NCI-H345 (cell line): ENCODE measurements at regions not wholly inside any gene's neighbourhood (a gene's known extent, or its start where the extent isn't known, plus 50 kb on each side); places are given as distances from the start of the nearest gene placed in this dataset.

Experiments
- DNase-seq: peaks from one replicate; lab custom pipeline; 2025; lab: John Stamatoyannopoulos, UW

DNA sequence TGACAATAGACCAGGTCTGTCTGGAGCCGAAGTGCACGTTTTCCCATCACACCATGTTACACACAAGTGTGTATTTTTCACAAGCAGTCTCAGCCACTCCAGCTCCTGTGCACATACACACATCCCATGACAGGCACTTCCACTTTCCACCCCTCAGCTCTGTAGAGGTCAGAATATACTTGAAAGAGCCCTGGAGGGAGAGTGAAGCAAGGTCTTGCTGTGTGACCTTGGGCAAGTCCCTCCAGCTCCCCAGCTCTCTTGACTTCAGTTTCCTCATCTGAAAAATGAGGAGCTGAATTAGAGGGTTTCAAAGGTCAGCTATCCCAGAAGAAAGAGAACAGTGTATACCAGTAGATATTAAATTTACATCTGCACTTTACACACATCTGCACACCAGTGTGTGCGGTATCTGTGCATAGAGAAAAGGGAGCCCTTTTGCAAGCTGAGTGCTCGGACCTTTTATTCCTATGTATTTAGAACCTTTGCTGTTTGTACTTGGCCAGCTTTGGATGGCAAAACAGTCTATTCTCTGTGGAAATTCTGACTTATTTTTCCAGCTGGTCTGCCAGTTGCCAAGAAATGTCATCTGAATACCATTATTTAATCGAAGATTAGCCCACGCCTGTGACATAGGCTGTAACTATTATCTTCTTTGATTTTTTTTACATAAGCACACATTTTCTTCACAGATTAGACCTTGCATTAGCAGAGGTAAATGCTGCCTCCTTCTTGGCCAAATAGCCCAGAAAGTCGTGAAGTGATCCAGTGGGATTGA, 528.0 kb downstream of the BNC2 start:
- no peak for DNase-seq

DNA sequence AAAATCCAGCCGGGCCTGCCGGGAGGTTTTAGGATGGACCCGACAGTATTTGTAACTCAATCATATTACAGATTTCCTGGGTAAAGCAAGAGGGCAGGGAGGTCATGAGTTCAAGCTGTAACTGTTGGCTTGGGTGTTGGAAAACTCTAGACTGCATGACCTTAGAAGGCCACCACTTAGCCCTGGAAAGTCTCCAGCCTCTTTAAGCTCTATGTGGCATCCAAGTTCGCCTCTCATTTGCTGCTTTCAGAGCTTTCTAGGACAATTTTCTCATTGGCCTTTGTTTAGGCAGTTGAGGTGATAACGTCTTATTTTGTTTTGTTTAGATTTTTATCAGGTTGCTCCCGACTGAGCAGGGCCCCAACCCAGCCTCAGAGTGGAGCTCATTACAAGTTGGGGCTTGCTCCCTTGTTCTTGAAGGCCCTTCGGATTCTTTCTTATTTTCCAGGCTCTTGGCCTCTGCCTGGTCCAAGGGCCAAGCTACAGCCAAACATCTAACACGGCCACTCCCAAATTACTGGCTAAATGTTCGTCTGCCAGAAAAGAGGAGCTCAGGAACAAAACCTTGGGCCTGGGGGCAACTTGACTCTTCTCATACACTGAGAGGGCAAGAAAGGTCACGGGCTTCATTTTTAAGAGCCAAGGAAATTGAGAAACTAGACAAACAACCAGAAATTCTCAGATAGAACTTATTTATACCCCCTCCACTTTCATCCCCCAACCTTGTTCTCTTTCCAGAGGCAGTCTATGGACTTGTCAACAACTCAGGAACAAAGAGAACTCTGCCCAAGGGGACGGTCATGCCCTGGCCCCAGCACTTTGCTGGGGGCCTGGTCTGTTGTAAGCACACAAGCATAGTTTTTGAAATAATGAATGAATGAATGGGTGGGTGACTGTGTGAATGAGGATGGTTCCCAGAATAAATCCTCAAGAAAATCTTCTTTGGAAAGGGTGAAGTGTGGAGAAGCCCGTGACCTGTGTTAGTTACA, 526.9 kb downstream of the BNC2 start:
- DNase-seq: no peak

DNA sequence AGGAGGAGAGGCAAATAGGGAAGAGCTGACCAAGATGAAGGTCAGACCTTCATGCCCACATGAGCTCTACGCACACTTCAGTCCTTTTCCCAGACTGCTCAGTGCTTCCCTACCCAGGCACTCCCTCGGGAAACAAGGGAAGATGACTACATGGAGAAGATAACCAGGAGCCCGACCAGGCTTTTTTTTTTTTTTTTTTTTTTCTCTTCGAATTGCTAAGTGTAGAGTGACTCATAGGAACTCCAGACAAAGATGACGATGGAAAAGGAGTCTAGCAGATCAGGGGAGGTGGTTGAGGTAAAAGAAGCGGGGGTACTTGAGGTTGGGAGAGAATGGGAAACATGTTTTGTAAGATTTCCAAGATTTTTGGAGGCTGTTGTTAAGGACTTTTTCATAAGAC, 526.1 kb downstream of the BNC2 start:
- DNase-seq: no peak

DNA sequence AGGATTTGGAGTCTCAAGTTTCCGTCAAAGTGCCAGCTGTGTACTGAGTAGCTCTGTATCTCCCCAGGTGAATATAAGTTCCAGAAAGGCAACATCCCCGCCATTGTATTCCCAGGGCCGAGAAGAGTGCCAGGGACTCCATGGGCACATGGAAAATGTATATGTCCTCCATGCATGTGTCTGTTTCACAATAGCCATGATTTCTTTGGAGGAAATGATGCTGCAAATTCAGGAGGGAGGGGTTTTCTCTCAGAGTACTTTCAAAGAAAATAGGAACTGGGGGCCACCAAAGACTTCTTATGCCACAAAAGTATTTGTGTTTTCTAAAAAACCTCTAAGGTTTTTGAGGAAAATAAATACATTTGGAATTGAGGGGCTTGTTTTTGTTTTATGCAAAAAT, 524.6 kb downstream of the BNC2 start:
- DNase-seq: no peak

DNA sequence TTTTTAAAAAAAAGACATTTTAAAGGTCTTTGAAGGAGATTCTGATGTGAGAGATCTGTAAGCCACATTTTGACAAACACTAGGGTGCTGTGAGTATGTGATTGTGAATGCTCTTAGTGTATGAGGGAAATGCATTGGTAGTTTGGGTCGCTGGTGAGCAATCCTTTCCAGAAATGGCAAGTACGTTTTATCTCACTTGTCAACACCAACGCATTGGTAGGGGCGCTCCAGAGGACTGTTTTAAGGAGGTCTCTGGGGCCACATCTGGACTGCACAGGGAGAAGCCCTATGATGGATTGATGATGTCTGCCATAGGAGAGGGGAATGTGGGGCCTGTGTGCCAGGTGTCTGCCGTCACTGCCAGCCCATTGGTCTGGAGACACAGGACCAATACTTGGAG, 522.6 kb downstream of the BNC2 start:
- DNase-seq: no peak

DNA sequence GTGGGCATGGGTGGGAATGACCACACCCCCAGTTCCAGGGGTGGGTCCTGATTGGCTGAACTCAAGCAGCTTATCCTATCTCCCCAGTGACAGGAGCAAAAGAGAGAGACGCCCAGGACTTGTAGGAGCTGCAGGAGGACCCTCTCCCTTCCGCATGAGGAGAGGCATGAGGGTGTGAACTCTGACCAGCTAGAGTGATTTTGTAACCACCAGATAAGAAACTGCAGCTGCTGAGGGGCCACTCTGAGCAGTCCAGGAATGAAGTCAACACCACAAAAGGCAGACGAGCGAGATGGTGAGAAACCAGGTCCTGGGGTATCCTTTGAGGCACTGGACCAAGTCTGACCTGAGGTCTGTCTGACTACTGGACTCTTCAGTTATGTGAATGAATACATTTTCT, 521.9 kb downstream of the BNC2 start:
- no peak for DNase-seq

DNA sequence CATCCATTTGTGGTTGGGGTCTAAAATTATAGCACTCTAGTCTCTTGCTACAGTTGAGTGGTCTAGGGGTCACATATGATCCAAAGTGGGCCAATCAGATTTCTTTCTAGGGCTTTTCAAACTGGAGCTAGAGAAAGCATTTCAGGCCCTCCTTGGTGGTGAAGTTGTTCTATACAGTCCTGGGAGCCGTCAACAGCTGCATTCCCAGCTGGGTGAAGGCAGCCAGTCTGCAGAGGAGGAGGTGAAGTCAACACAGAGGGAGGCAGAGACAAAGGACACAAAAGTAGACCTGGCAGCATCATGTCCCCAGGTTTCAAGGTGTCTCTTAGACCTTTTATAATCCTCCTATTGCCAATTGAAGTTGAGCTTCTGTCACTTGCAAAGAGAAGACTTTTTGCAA, 518.2 kb downstream of the BNC2 start:
- DNase-seq: no peak

DNA sequence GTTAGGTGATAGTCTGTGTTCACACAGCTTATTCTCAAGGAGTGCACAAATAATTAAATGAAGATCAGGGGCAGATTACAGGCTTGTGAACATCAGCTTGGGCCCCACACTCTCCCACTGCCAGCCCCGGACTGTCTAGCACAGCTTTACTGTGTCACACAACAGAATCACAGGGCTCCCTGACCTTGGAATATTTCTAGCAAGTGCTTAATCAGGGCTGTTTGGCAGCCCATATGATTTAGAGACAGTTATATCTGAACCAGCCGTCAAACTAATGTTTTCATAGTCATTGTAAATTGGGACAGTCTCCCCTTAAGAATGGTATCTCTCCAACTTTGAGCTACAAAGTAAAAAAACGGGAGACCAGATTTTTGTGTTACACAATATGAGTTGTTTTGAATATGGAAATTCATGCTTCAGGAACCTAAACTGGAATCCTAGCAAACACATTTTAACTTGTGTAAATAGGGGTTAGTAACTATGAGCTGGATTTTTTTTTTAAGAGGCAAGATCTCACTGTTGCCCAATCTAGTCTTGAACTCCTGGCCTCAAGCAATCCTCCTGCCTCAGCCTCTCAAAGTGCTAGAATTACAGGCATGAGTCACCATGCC, 517.6 kb downstream of the BNC2 start:
- no peak for DNase-seq

DNA sequence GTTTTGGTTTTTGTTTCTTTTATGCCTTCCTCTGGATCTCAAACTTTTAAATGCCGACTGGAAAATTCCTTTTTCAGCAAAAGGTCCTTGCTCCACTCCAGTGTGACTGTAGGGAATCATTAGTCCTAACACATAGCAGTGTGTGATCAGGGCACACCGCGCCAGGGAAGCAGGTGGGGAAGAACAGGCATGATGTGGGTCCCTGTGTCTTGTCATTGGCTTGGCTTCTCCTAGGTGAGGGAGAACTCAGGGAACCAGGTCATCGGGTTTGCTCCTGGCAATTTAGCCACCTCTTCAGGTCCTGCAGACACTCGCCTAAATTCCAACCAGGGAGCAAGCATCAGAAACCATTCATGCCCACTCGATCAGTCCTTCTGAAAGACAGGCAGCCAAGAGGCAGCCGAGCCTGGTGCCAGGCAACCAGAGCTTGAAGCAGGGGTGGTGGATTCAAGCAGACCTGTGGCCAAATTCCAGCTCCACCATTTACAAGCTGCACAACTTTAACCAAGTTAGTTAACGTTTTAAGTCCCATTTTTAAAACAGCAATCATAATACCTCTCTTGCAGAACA, 514.2 kb downstream of the BNC2 start:
- no peak for DNase-seq

DNA sequence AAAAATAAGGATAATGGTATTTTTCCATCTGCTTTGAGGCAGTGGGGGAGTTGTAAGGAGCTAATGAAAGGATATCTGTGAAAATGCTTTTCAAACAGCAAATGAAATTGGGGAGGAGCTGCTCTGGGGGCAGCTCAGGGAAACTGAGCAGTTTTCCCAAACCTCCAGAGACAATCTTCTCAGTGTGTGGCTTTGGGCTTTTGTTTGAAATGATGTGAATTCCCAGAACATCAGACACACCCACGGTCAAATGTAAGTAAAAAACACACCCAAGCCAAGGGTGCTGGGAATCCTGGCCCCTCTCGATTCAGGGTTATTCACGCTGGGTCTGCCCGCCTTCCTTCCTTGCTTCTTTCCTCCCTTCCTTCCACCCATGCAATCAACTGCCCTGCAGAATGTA, 512.6 kb downstream of the BNC2 start:
- DNase-seq: no peak

DNA sequence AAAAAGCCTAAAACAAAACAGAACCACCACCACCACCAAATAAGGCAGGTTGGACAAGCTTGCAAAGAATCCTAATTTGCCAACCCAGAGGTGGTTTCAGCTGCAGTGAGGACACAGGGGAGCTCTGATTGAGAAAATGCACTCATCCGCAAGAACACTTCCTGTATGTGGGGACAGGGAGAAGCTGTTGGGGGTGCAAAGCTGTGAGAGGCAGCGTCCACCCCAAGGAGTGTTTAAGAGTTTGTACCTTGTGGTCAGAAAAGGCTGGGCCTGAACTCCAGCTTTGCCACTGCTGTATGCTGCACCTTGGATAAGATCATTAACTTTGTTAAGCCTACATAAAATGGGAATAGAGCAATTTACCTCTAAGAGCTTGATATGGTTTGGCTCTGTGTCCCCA, 511.7 kb downstream of the BNC2 start:
- DNase-seq: no peak
